Trophoblast cell (in vitro differentiated cells and primary cell): ENCODE measurements at regions not wholly inside any gene's neighbourhood (a gene's known extent, or its start where the extent isn't known, plus 50 kb on each side); places are given as distances from the start of the nearest gene placed in this dataset.

Experiments
- DNase-seq, 2 donors: peaks; one replicate each; pipeline ENCODE4 v3.0.0-alpha.2; 2016
- H2AFZ ChIP-seq: 2 replicates; pipeline ENCODE4 v1.6.1; 2013; ENCODE audit warnings: low read length, moderate library complexity, mild to moderate bottlenecking; ENCODE audit not compliant: insufficient read depth, poor library complexity
- H2AK5ac ChIP-seq: 2 replicates; pipeline ENCODE4 v1.6.1; 2013; ENCODE audit warnings: mild to moderate bottlenecking, low read length
- H2BK120ac ChIP-seq: 2 replicates; pipeline ENCODE4 v1.6.1; 2013; ENCODE audit warnings: low read length, mild to moderate bottlenecking, moderate library complexity; ENCODE audit not compliant: insufficient read depth, poor library complexity
- H2BK12ac ChIP-seq: 2 replicates; pipeline ENCODE4 v1.6.1; 2013; ENCODE audit warnings: mild to moderate bottlenecking, low read length, moderate library complexity
- H2BK5ac ChIP-seq: 2 replicates; pipeline ENCODE4 v1.6.1; 2013; ENCODE audit warnings: low read length, low read depth, moderate library complexity, mild to moderate bottlenecking; ENCODE audit not compliant: poor library complexity
- H3K14ac ChIP-seq: 2 replicates; pipeline ENCODE4 v1.6.1; 2013; ENCODE audit warnings: mild to moderate bottlenecking, low read length
- H3K18ac ChIP-seq: 2 replicates; pipeline ENCODE4 v1.6.1; 2013; ENCODE audit warnings: mild to moderate bottlenecking, low read length
- H3K23ac ChIP-seq: 2 replicates; pipeline ENCODE4 v1.6.1; 2013; ENCODE audit warnings: low read length
- H3K27ac ChIP-seq: 2 replicates; pipeline ENCODE4 v1.5.1; 2013; ENCODE audit warnings: low read depth, mild to moderate bottlenecking, inconsistent platforms, low read length, moderate library complexity
- H3K27me3 ChIP-seq: 2 replicates; pipeline ENCODE4 v1.6.1; 2013; ENCODE audit warnings: inconsistent platforms, mild to moderate bottlenecking, low read length, moderate library complexity; ENCODE audit not compliant: insufficient read depth
- H3K36me3 ChIP-seq, 2 experiments: 1 replicate in 1 of 2; 2 replicates in 1 of 2; pipeline ENCODE4 v1.6.1; 2013; ENCODE audit warnings: low read length in 2 of 2, mild to moderate bottlenecking in 2 of 2, moderate library complexity in 1 of 2; ENCODE audit not compliant: insufficient read depth in 2 of 2, control insufficient read depth in 1 of 2
- H3K4ac ChIP-seq: 2 replicates; pipeline ENCODE4 v1.6.1; 2013; ENCODE audit warnings: low read depth, mild to moderate bottlenecking, low read length, moderate library complexity
- H3K4me1 ChIP-seq, 2 experiments: 1 replicate in 1 of 2; 2 replicates in 1 of 2; pipeline ENCODE4 v1.6.1; 2013; ENCODE audit warnings: low read length in 2 of 2, mild to moderate bottlenecking in 2 of 2, moderate library complexity in 1 of 2; ENCODE audit not compliant: insufficient read depth in 2 of 2, control insufficient read depth in 1 of 2
- H3K4me2 ChIP-seq: 2 replicates; pipeline ENCODE4 v1.6.1; 2013; ENCODE audit warnings: inconsistent platforms, mild to moderate bottlenecking, low read length, moderate library complexity
- H3K4me3 ChIP-seq: 2 replicates; pipeline ENCODE4 v1.5.1; 2013; ENCODE audit warnings: mild to moderate bottlenecking, low read depth, low read length, inconsistent platforms
- H3K79me1 ChIP-seq: one replicate; pipeline ENCODE4 v1.6.1; 2013; ENCODE audit warnings: low read length
- H3K79me2 ChIP-seq: 2 replicates; pipeline ENCODE4 v1.6.1; 2013; ENCODE audit warnings: low read length, mild to moderate bottlenecking; ENCODE audit not compliant: control insufficient read depth, insufficient read depth, poor library complexity
- H3K9ac ChIP-seq: 2 replicates; pipeline ENCODE4 v1.6.1; 2013; ENCODE audit warnings: mild to moderate bottlenecking, low read length
- H3K9me3 ChIP-seq: 2 replicates; pipeline ENCODE4 v1.6.1; 2013; ENCODE audit warnings: low read depth, mild to moderate bottlenecking, control low read depth, inconsistent platforms, low read length; ENCODE audit not compliant: insufficient read depth
- H4K12ac ChIP-seq: 2 replicates; pipeline ENCODE4 v1.6.1; 2013; ENCODE audit warnings: low read depth, mild to moderate bottlenecking, low read length, moderate library complexity
- H4K8ac ChIP-seq: 2 replicates; pipeline ENCODE4 v1.6.1; 2013; ENCODE audit warnings: low read depth, mild to moderate bottlenecking, low read length, moderate library complexity
- H4K91ac ChIP-seq: one replicate; pipeline ENCODE4 v1.6.1; 2013; ENCODE audit warnings: low read depth, mild to moderate bottlenecking, low read length, moderate library complexity
- WGBS: extraction: QIAGEN DNeasy Blood & Tissue Kit; methylation state at CpG from one replicate; pipeline ENCODE4 v1.1.7; 2013; ENCODE audit warnings: missing lambda C conversion rate; ENCODE audit not compliant: insufficient read length, insufficient coverage; ENCODE audit errors: extremely low coverage; 5-methylcytosine and 5-hydroxymethylcytosine counted together

DNA sequence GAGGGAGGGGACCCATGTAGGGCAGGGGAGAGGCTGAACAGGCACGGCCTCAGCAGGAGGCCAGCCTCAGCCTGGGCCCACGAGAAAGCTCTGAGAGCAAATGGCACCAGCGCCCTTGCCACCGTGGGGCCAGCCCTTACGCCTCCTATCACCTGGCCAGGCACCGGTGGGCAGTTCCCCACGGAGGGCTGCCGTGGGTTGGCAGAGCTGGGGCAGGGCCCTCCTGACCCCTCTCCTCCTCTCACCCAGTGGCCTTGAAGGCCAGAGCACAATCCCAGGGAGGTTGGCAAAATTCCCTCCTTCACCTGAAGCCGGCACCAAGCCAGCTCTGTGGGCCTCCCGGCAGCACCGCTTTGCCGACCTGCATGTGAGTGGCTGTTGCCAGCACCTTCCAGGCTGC is 53.1 kb upstream of the ENPP7 start:
- Histone ChIP-seq H2BK5ac (no peak overlapping the region), H3K4ac (no peak overlapping the region), H3K79me1 (no peaks in the 10 kb centered on the region), H3K14ac (no peak overlapping the region), H3K9me3 (peaks cover 10% of the 10 kb centered on the region), H3K4me2 (no peak overlapping the region), H3K27ac (no peak overlapping the region), H3K36me3 (no peaks in the 10 kb centered on the region), H2BK12ac (no peak overlapping the region), H4K91ac (no peak overlapping the region), H2AFZ (no peak overlapping the region), H3K79me2 (no peaks in the 10 kb centered on the region), H3K18ac (no peak overlapping the region), H3K23ac (no peak overlapping the region), H3K4me3 (no peak overlapping the region), H3K4me1 (no peaks in the 10 kb centered on the region), H2BK120ac (no peak overlapping the region), H2AK5ac (no peak overlapping the region), H3K9ac (no peak overlapping the region), H4K12ac (no peak overlapping the region), H4K8ac (no peak overlapping the region), H3K27me3 (no peaks in the 10 kb centered on the region)
- DNase-seq, result no peak
- WGBS, result no CpG with 5 or more reads among the region's 12 CpGs

DNA sequence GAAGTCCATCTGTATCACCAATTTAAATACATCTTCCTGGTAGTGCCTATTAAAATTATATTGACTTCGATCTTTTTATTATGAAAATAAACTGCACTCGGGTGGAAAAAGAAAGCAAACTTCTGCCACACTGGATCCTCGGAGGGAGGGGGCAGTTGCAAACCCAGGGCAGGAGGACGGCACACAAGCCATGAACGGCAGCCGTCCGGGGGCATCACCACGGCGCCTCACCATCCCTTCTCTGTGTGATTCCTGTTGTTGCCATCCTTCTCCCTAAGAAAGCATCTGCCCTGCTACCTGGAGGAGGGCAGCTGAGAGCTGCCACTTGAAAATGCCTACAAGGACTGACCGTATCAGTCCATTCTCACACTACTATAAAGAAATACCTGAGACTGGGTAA is 53.9 kb upstream of the ENPP7 start:
- Histone ChIP-seq H3K4me3 (no peak overlapping the region), H3K27me3 (no peaks in the 10 kb centered on the region), H3K4ac (no peak overlapping the region), H3K18ac (no peak overlapping the region), H3K9me3 (peaks cover 14% of the 10 kb centered on the region), H3K23ac (no peak overlapping the region), H4K12ac (no peak overlapping the region), H2AK5ac (no peak overlapping the region), H2AFZ (no peak overlapping the region), H2BK12ac (no peak overlapping the region), H3K27ac (no peak overlapping the region), H4K91ac (no peak overlapping the region), H3K4me2 (no peak overlapping the region), H3K79me1 (no peaks in the 10 kb centered on the region), H3K9ac (no peak overlapping the region), H3K36me3 (no peaks in the 10 kb centered on the region), H3K79me2 (no peaks in the 10 kb centered on the region), H4K8ac (no peak overlapping the region), H2BK120ac (no peak overlapping the region), H3K14ac (no peak overlapping the region), H2BK5ac (no peak overlapping the region), H3K4me1 (no peaks in the 10 kb centered on the region)
- no CpG with 5 or more reads among the region's 10 CpGs for WGBS
- no peak for DNase-seq

- Histone ChIP-seq H3K14ac (no peak overlapping the region), H3K79me1 (no peaks in the 10 kb centered on the region), H3K27ac (no peak overlapping the region), H3K9ac (no peak overlapping the region), H3K27me3 (no peaks in the 10 kb centered on the region), H2AK5ac (no peak overlapping the region), H2BK120ac (no peak overlapping the region), H2AFZ (no peak overlapping the region), H3K79me2 (no peaks in the 10 kb centered on the region), H3K36me3 (no peaks in the 10 kb centered on the region), H3K4me1 (no peaks in the 10 kb centered on the region), H4K8ac (no peak overlapping the region), H3K4ac (no peak overlapping the region), H3K4me2 (no peak overlapping the region), H4K12ac (no peak overlapping the region), H2BK12ac (no peak overlapping the region), H3K18ac (no peak overlapping the region), H3K4me3 (no peak overlapping the region), H2BK5ac (no peak overlapping the region), H3K23ac (no peak overlapping the region), H3K9me3 (peaks cover 19% of the 10 kb centered on the region), H4K91ac (no peak overlapping the region)
- no CpG with 5 or more reads among the region's 3 CpGs for WGBS
- DNase-seq, result no peak
Measured at GRCh38 chr17:79675413-79675725, 55.4 kb upstream of the ENPP7 start.

- no peak overlapping the region for H2BK5ac ChIP-seq
- no peak overlapping the region for H3K14ac ChIP-seq
- no peak overlapping the region for H3K4me3 ChIP-seq
- H2AFZ ChIP-seq, result no peak overlapping the region
- peaks cover 19% of the 10 kb centered on the region for H3K9me3 ChIP-seq
- H4K12ac ChIP-seq, result no peak overlapping the region
- H3K79me1 ChIP-seq, result no peaks in the 10 kb centered on the region
- no peak overlapping the region for H4K91ac ChIP-seq
- H3K27ac ChIP-seq, result no peak overlapping the region
- DNase-seq, result no peak
- H3K23ac ChIP-seq, result no peak overlapping the region
- H3K27me3 ChIP-seq, result no peaks in the 10 kb centered on the region
- H3K36me3 ChIP-seq, result no peaks in the 10 kb centered on the region
- no peaks in the 10 kb centered on the region for H3K4me1 ChIP-seq
- no peak overlapping the region for H2BK12ac ChIP-seq
- no CpG with 5 or more reads among the region's 15 CpGs for WGBS
- no peak overlapping the region for H4K8ac ChIP-seq
- no peak overlapping the region for H3K4ac ChIP-seq
- no peak overlapping the region for H3K18ac ChIP-seq
- no peak overlapping the region for H2AK5ac ChIP-seq
- H2BK120ac ChIP-seq, result no peak overlapping the region
- H3K4me2 ChIP-seq, result no peak overlapping the region
- H3K9ac ChIP-seq, result no peak overlapping the region
- no peaks in the 10 kb centered on the region for H3K79me2 ChIP-seq
Measured at GRCh38 chr17:79674506-79675412, 56.0 kb upstream of the ENPP7 start.
